RPMI8226 (cell line): ENCODE measurements at regions not wholly inside any gene's neighbourhood (a gene's known extent, or its start where the extent isn't known, plus 50 kb on each side); places are given as distances from the start of the nearest gene placed in this dataset.
A peak's percentile ranks its signal among the peaks of the same experiment; 100 is the strongest.
"Not testable (repeated sequence)": the region's sequence is repeated elsewhere in the genome, so short reads cannot be mapped to it uniquely, and the experiment has no call there.

ENCODE experiments used
- DNase-seq: peaks from one replicate; pipeline ENCODE4 v3.0.0-alpha.2; 2015

DNA sequence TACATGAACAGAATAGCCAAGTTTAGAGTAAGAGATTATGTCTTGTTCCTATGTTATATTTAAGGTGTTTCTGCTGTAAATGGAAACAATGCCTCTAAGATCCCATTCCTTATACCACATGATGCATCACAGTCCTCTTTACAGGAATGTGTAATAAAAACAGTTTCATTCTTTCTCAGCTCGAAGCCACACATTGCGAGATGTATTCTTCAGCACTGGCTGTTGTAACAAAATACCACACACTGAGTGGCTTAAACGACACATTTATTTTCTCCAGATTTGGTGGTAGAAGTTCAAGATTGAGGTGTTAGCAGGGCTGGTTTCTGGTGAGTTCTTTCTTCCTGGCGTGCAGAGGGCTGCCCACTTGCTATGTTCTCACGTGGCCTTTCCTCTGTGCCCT is 246.2 kb downstream of the SOCS6 start:
- DNase-seq = no peak

DNA sequence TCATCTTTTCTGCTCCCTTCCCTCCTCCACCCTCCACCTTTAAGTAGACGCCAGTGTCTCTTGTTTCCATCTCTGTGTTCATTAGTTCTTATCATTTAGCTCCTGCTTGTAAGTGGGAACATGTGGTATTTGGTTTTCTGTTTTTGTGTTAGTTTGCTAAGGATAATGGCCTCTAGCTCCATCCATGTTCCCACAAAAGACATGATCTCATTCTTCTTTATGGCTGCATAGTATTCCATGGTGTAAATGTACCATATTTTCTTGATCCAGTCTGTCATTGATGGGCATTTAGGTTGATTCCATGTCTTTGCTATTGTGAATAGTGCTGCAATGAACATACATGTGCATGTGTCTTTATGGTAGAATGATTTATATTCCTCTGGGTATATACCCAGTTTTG is 236.5 kb downstream of the SOCS6 start:
- DNase-seq = not testable (repeated sequence)

- DNase-seq = no peak
Measured at GRCh38 chr18:70523792-70524182, 234.9 kb downstream of the SOCS6 start.

DNA sequence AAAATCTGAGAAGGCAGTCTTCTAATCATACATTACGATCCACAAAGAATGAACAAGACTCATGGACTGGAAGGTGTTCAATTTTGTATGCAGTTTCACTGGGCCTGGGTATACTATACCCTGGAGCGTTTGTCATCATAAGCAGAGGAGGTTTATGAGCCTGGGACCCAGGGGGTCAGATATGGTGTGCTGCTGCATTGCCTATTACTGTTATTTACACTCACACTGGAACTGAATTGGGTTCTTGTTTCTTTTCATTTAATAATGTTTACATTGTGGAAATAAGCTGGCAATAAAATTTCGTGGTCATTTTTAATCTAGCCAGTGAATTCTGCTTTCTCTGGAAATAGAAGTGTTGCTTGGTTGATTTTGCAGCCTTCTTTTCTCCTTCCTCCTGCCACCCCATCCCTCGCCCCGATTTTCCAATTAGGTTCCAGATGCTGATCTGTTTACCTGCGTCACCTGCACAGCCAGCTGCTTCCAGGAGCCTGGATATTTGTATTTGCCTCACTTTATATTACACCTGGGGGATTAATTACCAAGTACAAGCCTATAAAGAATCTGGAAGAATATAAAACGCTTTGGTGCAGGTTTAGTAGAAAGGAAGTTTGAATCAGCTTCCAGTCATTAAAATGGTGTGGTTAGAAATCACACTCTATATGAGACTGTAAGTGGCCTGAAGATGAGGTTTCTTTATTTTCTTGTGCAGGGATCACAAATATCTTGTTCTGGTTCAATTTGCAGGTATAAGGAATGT is 234.4 kb downstream of the SOCS6 start:
- DNase-seq = no peak

GRCh38 chr18:70522183-70522680 is 233.4 kb downstream of the SOCS6 start:
- DNase-seq = no peak

- DNase-seq = no peak
Measured at GRCh38 chr18:70520867-70521266, 232.0 kb downstream of the SOCS6 start.

DNA sequence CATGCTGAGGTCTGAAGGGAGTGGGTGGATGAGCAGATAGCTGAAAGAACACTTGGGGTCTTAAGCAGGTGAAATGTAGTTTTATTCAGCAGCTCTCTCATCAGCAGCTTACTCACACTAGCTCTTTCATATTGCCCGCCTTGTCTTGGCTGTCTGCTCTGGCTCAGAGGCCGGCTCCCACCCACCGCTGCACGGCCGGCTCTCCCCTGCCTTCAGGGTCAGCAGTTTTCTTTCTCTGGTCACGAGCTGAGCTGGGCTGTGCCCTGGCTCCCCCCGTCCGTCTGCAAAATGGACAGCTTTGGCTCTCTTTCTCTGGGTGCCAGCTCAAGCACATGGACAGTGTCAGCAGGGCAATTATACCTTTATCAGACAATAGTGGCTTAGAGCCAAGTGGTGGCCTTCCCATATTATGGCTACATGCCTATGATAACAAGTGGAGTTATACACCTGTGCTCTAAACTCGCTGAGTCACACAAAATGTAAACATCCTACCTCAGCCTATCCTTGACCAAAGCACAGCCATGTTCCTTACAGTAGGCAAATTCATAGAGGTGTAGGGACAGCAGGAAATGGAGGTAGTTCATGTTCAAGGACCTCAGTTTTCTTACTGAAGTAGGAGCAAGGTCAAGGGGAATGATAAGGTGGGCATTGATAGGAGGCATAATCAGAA is 224.8 kb downstream of the SOCS6 start:
- DNase-seq = peak; percentile 10

GRCh38 chr18:70507970-70508369 is 219.1 kb downstream of the SOCS6 start:
- DNase-seq = no peak

GRCh38 chr18:70506511-70506910 is 217.7 kb downstream of the SOCS6 start:
- DNase-seq = no peak

DNA sequence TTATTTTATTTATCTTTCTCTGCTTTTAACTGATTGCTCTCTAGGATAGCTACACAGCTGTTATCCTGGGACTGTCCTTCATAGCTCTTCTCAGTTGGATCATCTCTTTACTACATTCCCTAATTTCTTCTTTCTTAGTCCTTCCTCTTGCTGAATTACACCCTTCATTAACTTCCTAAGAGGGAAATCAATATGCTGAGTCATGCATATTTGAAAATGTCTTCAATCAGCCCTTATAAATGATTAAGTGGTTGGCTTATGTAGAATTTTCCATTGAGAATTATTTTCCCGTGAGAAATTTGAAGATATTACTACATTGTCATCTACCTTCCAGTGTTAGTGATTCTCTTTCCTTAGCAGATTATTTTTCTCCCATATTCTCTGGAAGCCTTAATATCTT is 214.2 kb downstream of the SOCS6 start:
- DNase-seq = no peak

GRCh38 chr18:70501358-70501757 is 212.5 kb downstream of the SOCS6 start:
- DNase-seq = no peak

DNA sequence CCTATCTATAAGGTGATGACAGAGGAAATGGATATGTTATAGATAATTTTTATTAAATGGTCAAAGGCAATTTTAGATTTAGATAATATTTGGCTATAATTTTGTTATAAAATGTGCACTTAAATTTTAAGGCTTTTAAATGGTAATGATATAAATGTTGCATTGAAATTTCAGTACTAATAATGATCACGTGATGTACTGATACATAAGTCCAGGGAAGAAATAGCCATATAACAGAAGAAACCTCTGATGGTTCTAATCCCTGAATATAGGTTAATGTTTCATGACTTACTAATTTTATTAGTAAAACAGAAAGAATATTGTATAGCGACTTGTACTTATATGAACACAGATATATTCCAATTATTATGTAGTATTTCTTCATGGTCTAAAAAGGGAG is 211.9 kb downstream of the SOCS6 start:
- DNase-seq = no peak

- DNase-seq = no peak
Measured at GRCh38 chr18:70499218-70499691, 210.4 kb downstream of the SOCS6 start.

- no peak for DNase-seq
Measured at GRCh38 chr18:70496353-70497294, 207.8 kb downstream of the SOCS6 start.

GRCh38 chr18:70494524-70494923 is 205.7 kb downstream of the SOCS6 start:
- DNase-seq = no peak

DNA sequence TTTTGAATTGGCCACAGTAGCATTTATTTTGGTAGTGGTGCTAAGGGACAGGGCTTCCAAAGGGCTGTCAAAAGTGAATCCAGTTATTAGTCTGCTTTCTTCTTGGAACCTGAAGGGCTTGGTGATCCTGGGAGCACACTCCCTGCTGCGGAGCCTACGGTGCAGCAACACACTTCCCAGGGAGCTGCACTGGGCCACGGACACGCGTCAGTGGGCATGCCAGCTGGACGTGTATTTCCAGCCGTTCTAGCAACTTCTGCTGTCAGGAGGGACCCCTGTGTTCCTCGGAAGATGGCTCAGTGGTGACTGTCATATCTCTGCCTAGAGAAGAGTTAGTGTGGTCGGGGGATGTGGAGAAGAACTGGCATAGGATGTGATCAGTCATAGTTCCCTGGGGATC is 204.6 kb downstream of the SOCS6 start:
- DNase-seq = no peak

- peak; percentile 77 for DNase-seq
Measured at GRCh38 chr18:70491734-70492348, 203.0 kb downstream of the SOCS6 start.

DNA sequence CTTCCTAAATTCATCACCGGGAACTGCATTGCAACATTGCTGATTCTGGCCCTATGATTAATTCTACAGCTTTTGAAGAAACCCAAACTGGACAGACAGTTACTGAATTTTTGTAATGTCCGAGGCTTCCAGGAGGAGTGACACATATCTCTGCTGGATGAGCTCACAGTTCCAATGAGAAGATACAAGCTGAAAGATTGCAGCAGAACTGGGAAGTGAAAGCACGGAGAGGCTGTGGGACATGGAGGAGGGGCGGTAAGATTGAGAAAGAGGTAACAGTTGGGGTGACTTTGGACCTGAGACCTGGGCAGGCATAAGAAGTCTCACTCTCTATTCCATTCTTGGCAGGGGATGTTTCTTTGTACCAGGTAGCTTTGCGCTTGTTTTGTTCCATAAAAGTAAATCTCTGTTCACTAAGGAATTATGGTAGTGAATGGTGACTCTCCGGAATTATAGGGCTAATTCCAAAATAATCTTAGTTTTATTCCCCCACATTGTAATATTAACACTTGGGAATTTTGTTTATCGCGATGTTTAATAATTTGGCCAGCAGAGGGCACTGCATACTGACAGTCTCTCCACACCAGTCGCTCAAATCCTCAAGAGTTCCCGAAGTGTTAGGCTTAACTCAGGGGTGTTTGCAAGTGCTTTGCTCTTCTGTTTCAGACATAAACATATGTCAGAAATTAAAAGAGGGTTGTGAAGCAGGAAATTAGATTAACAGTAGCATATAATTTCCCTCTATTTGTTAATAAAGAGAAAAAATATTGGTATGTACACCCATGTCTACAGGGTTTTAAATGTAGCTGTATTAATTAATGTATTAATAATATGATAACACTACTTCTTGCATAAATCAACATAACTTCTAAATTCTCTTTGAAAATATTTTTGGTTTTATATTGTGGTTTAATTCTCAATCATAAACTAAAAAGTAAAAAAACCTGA is 201.4 kb downstream of the SOCS6 start:
- DNase-seq = peak; percentile 57

DNA sequence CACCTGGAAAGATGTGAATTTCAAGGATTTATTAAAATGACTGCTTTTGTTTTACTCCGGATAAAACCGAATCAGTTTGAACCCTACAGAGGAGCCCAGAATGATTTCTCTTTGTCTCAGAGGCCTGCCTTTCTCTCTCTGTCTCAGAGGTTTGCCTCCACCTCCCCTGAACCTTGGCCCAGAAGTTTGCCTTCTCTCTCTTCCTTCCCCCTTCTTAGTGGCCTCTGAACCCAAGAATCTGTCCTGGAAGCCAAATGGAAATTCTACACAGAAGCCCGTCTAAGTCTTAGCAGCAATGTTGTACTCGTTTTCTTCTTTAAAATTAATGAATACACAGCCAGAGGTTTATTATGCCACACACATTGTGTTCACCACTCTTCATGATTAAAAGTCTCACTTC is 200.7 kb downstream of the SOCS6 start:
- no peak for DNase-seq

DNA sequence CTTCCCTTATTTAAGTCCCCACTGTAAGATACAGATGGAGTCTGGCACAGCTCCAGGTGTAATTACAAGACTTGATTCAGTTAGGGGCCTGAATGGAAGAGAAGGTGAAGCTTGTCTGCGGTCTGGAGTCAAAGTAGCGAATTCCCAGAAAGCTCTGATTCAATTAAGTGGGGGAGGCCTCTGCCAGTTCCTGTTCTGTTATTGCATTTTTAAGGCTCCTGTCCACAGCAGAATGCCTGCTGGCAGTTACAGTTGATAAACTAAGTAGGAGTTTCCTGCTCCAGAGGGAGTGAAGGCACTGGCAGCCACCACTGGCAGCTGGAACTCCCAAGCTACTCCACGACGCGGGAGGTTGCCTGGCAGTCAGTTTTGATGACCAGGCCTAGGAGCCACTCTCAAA is 181.1 kb downstream of the SOCS6 start:
- no peak for DNase-seq

GRCh38 chr18:70468861-70469547 is 180.2 kb downstream of the SOCS6 start:
- no peak for DNase-seq
